Endothelial cell of umbilical vein (primary cell): ENCODE measurements at regions not wholly inside any gene's neighbourhood (a gene's known extent, or its start where the extent isn't known, plus 50 kb on each side); places are given as distances from the start of the nearest gene placed in this dataset.

Experiments
- BruUV-seq: library from RNA; stranded (reverse); fragments of 400-500 nt; replicated peaks from 2 replicates; lab custom pipeline; 2021; lab: Mats Ljungman, UMichigan
- CTCF ChIA-PET: fragments of 300-600, 350-600 bp; sonication (Branson Sonifier 250); formaldehyde crosslinking; loops from one replicate; lab custom pipeline; 2021; ENCODE audit warnings: antibody characterized with exemption, inconsistent platforms; lab: Charles Lee
- POLR2A ChIA-PET: fragments of 300-600, 350-600 bp; sonication (Branson Sonifier 250); formaldehyde crosslinking; loops from one replicate; lab custom pipeline; 2021; ENCODE audit warnings: antibody characterized with exemption, inconsistent platforms; lab: Charles Lee
- DNase-seq: peaks from one replicate; pipeline ENCODE4 v3.0.0-alpha.2; 2011; ENCODE audit warnings: low read depth, low spot score
- FAIRE-seq: peaks from 2 replicates; lab custom pipeline; 2011; peaks lifted over from hg19 to GRCh38; lab: Jason Lieb, UNC
- H2AFZ ChIP-seq: 2 replicates; pipeline ENCODE4 v1.6.0; 2012; ENCODE audit warnings: low read depth, low read length, control low read depth, inconsistent platforms
- H3K27ac ChIP-seq: 2 replicates; pipeline ENCODE4 v1.5.1; 2011; ENCODE audit warnings: low read depth, mild to moderate bottlenecking, control low read depth, low read length, moderate library complexity; ENCODE audit not compliant: insufficient read depth
- H3K27me3 ChIP-seq, 2 experiments: 2 replicates each; pipeline versions ENCODE4 v1.6.0 to v1.6.1; 2011; ENCODE audit warnings: low read length in 2 of 2, mixed read lengths in 1 of 2; ENCODE audit not compliant: control insufficient read depth in 2 of 2, insufficient read depth in 2 of 2
- H3K36me3 ChIP-seq, 2 experiments: 2 replicates in 1 of 2; 3 replicates in 1 of 2; pipeline ENCODE4 v1.5.1; 2011; ENCODE audit warnings: low read length in 2 of 2, mild to moderate bottlenecking in 1 of 2, moderate library complexity in 1 of 2; ENCODE audit not compliant: control insufficient read depth in 2 of 2, insufficient read depth in 2 of 2; ENCODE audit errors: extremely low read depth in 1 of 2
- H3K4me1 ChIP-seq: 3 replicates; pipeline ENCODE4 v1.5.1; 2011; ENCODE audit warnings: mild to moderate bottlenecking, low read length; ENCODE audit not compliant: control insufficient read depth, insufficient read depth; ENCODE audit errors: extremely low read depth
- H3K4me2 ChIP-seq: 2 replicates; pipeline ENCODE4 v1.6.1; 2011; ENCODE audit warnings: low read length, control low read depth, mixed read lengths; ENCODE audit not compliant: insufficient read depth
- H3K4me3 ChIP-seq, 3 experiments: fragments of 200-600 bp in 1 of 3; sonication (generic), shearing (Covaris generic) in 1 of 3; replicated peaks in 1 of 3; 2 replicates each; pipeline ENCODE4 v1.5.1; 2011 to 2016; ENCODE audit warnings: control low read depth in 3 of 3, low read length in 3 of 3, mild to moderate bottlenecking in 2 of 3, inconsistent platforms in 1 of 3, low read depth in 1 of 3, moderate library complexity in 1 of 3; ENCODE audit not compliant: insufficient read depth in 1 of 3
- H3K79me2 ChIP-seq: 2 replicates; pipeline ENCODE4 v1.6.0; 2012; ENCODE audit warnings: low read length, inconsistent platforms; ENCODE audit not compliant: control insufficient read depth, insufficient read depth
- H3K9ac ChIP-seq: replicated peaks from 2 replicates; pipeline ENCODE3; 2011; ENCODE audit warnings: low read length, control low read depth; ENCODE audit not compliant: insufficient read depth; ENCODE audit errors: extremely low read depth
- H3K9me1 ChIP-seq: replicated peaks from 3 replicates; pipeline ENCODE4 v1.6.0; 2011; ENCODE audit warnings: mild to moderate bottlenecking, low read length; ENCODE audit not compliant: control insufficient read depth, insufficient read depth; ENCODE audit errors: extremely low read depth
- H3K9me3 ChIP-seq: replicated peaks from 2 replicates; pipeline ENCODE4 v1.5.1; 2012; ENCODE audit warnings: low read length, inconsistent platforms; ENCODE audit not compliant: control insufficient read depth, insufficient read depth
- H4K20me1 ChIP-seq: replicated peaks from 2 replicates; pipeline ENCODE3; 2011; ENCODE audit warnings: mild to moderate bottlenecking, low read length; ENCODE audit not compliant: control insufficient read depth, insufficient read depth; ENCODE audit errors: extremely low read depth
- CTCF ChIP-seq, 2 donors: IDR thresholded peaks; 1 replicate in 1 of 2; 2 replicates in 1 of 2; pipeline ENCODE4 v1.5.1; 2011; ENCODE audit warnings: low read length in 2 of 2, mild to moderate bottlenecking in 2 of 2, moderate library complexity in 2 of 2, control low read depth in 1 of 2, inconsistent platforms in 1 of 2, low read depth in 1 of 2; ENCODE audit not compliant: insufficient read depth in 1 of 2; ENCODE audit errors: extremely low read depth in 1 of 2
- EZH2 ChIP-seq: IDR thresholded peaks from 2 replicates; pipeline ENCODE4 v1.6.1; 2012; ENCODE audit warnings: borderline replicate concordance, low read depth, mild to moderate bottlenecking, moderate library complexity, low read length, inconsistent platforms; ENCODE audit not compliant: severe bottlenecking
- FOS ChIP-seq: IDR thresholded peaks from 2 replicates; pipeline ENCODE4 v1.6.1; 2011; ENCODE audit warnings: mild to moderate bottlenecking, low read length, moderate library complexity, borderline replicate concordance; ENCODE audit not compliant: insufficient read depth
- GATA2 ChIP-seq: IDR thresholded peaks from 2 replicates; pipeline ENCODE4 v1.7.0; 2011; ENCODE audit warnings: low read depth, mild to moderate bottlenecking, moderate library complexity, mixed read lengths, low read length; ENCODE audit not compliant: insufficient read length, insufficient read depth
- JUN ChIP-seq: IDR thresholded peaks from 2 replicates; pipeline ENCODE4 v1.6.1; 2011; ENCODE audit warnings: borderline replicate concordance, low read depth; ENCODE audit not compliant: insufficient read length, insufficient read depth
- MAX ChIP-seq: IDR thresholded peaks from 2 replicates; pipeline ENCODE4 v1.6.1; 2011; ENCODE audit not compliant: insufficient read depth, insufficient read length
- MYC ChIP-seq: IDR thresholded peaks from one replicate; pipeline ENCODE4 v1.6.1; 2011; ENCODE audit warnings: mild to moderate bottlenecking, low read depth, low read length
- POLR2A ChIP-seq: IDR thresholded peaks from 2 replicates; pipeline ENCODE4 v1.6.1; 2012; ENCODE audit warnings: low read depth, mild to moderate bottlenecking, control low read depth, low read length
- POLR2AphosphoS5 ChIP-seq: IDR thresholded peaks from 2 replicates; pipeline ENCODE4 v1.6.1; 2012; ENCODE audit warnings: low read depth, mild to moderate bottlenecking, control low read depth, low read length, moderate library complexity; ENCODE audit not compliant: insufficient read depth
- dilution Hi-C: fragments of 300-500 bp; cut with MboI; formaldehyde crosslinking; loops from one replicate; pipeline ENCODE4 v1.15.0; 2019; ENCODE audit warnings: low sequenced_read_pairs; ENCODE audit not compliant: extremely low pct_ligation_motif_present
- intact Hi-C: fragments of 100-400 bp; cut with micrococcal nuclease; formaldehyde crosslinking; loops from one replicate; pipeline ENCODE4 v1.10.0; 2022

- CTCF ChIA-PET, result no interaction called here
- no peak for DNase-seq
- H3K4me3 ChIP-seq, result no peak overlapping the region
- no peaks in the 10 kb centered on the region for H4K20me1 ChIP-seq
- dilution Hi-C loops (no loop called here), intact Hi-C loops (no loop called here)
- no peak overlapping the region for H2AFZ ChIP-seq
- peaks cover 8% of the 10 kb centered on the region for H3K4me1 ChIP-seq
- no TSS peak for BruUV-seq
- no peaks in the 10 kb centered on the region for H3K36me3 ChIP-seq
- H3K4me2 ChIP-seq, result no peak overlapping the region
- no peaks in the 10 kb centered on the region for H3K9me1 ChIP-seq
- POLR2A ChIA-PET, result no interaction called here
- H3K27me3 ChIP-seq, result peaks cover 0 to 2% of the 10 kb centered on the region in 2 experiments
- no peak overlapping the region for H3K9ac ChIP-seq
- no peak for FAIRE-seq
- H3K79me2 ChIP-seq, result no peaks in the 10 kb centered on the region
- TF ChIP-seq MAX, result no peak
- TF ChIP-seq GATA2, result no peak
- no peak for TF ChIP-seq FOS
- no peak for TF ChIP-seq EZH2
- TF ChIP-seq POLR2AphosphoS5, result no peak
- no peak for TF ChIP-seq JUN
- no peak for TF ChIP-seq POLR2A
- TF ChIP-seq MYC, result no peak
- no peak for TF ChIP-seq CTCF (IDR thresholded peaks at IDR 0.05; ENCODE audit: extremely low read depth in 1 of 2, insufficient read depth in 1 of 2, low read depth in 1 of 2, low read length in 2 of 2)
- no peak overlapping the region for H3K27ac ChIP-seq
- H3K9me3 ChIP-seq, result no peaks in the 10 kb centered on the region
Observed at GRCh38 chr18:55137602-55138001, 178.3 kb upstream of the CCDC68 start.
